ENCODE measurements at regions not wholly inside any gene's neighbourhood (a gene's known extent, or its start where the extent isn't known, plus 50 kb on each side); places are given as distances from the start of the nearest gene placed in this dataset.

DNA sequence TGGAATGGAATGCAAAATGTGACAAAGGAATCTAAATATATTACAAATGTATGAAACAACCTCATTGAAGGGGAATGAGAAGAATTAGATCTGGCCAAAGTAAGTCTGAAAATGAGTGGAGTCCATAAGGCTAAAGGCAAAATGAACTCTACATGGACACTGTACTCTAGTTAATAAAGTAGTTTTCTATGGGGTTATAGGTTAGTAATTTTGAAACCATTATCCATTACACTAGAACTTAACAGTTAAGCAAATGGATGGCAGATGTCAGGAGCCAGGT, 222.1 kb downstream of the NUAK1 start:
- intact Hi-C loops (cut with DNase I) = no loop called here

GRCh38 chr12:105920161-105920684, 218.5 kb downstream of the NUAK1 start:
- peak in 33 of 42 donors; percentile 8 to 70 (median 30) for DNase-seq
- intact Hi-C loops (cut with DNase I) = no loop called here

More for the DNA sequence above, 222.1 kb downstream of the NUAK1 start:
- no peak for DNase-seq

DNA sequence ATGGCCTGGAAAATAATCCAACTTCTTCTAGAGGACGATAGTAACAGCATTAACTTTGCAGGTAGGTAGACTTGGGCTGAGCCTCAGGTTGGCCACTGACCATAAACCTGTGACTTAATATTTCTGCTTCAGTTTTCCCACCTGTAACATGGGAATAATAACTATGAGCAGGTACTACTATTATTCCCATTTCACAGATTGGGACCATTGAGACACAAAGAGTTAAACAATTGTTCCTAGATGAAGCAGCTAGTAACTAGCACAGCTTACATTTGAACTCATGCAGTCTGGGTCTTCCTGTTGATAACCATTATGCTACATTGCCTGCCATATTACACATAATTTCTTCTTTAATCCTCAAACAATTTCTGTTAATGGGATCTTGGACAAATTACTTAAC, 217.7 kb downstream of the NUAK1 start:
- DNase-seq = no peak
- intact Hi-C loops (cut with DNase I) = no loop called here

GRCh38 chr12:105921872-105922669, 216.7 kb downstream of the NUAK1 start:
- intact Hi-C loops (cut with DNase I) = no loop called here
- DNase-seq = peak in 18 of 42 donors; percentile 7 to 55 (median 26)

- no peak for DNase-seq
- intact Hi-C loops (cut with DNase I) = no loop called here
These were observed 216.1 kb downstream of the NUAK1 start for GRCh38 chr12:105922670-105923102.

DNA sequence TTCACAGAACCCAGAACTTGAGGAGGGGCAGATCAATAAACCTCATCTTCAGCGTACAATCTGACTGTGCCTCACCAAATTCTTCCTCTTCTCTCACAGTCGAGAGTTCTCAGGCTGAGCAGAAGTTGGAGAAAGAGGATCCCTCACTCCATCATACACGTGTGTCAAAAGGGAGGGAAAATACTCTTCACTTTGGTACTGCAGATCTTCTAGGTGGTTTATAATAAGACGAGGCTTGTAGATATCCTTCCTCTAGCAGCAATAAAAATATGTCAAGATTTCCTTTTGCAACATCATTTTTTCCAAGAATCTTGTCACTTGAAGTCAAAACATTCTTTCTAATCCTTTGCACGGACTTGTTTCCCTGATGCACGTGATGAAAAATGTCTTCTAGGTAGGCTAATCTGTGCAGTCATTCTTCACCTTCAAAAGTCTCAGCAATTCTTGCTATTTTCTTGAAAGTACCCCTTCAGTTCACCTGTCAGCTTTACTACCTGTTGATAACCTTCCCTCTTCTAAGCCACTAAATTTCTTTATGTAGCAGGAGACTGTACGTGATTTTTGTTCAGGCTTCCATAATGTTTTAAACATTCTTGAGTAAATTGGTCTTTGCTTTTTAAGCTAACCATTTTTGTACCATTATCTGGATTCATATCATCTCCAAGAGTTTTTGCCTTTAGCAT, 214.1 kb downstream of the NUAK1 start:
- intact Hi-C loops (cut with DNase I) = no loop called here
- no peak for DNase-seq

GRCh38 chr12:105927564-105927963, 211.2 kb downstream of the NUAK1 start:
- intact Hi-C loops (cut with DNase I) = no loop called here

GRCh38 chr12:105928436-105928835, 210.3 kb downstream of the NUAK1 start:
- intact Hi-C loops (cut with DNase I) = no loop called here
- DNase-seq = no peak

More at GRCh38 chr12:105927564-105927963, 211.2 kb downstream of the NUAK1 start:
- no peak for DNase-seq

DNA sequence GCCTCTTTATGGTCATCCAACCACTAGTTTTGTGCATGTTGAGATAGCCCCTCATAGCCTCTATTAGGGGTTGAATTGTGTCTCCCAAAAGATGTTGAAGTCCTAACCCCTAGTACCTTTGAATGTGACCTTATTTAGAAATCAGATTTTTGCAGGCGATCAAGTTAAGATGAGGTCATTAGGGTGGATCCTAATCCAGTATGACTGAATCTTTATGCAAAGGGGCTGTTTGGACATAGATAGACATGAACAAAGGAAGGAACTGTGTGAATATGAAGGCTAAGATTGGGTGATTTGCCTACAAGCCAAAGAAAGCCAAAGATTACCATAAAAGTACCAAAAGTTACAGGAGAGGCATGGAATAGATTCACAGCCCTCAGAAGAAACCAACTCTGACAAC, 209.6 kb downstream of the NUAK1 start:
- intact Hi-C loops (cut with DNase I) = no loop called here
- DNase-seq = no peak

GRCh38 chr12:105930557-105931503, 207.9 kb downstream of the NUAK1 start:
- intact Hi-C loops (cut with DNase I) = no loop called here

GRCh38 chr12:105931762-105932570, 206.8 kb downstream of the NUAK1 start:
- intact Hi-C loops (cut with DNase I) = no loop called here
- no peak for DNase-seq

More at GRCh38 chr12:105930557-105931503, 207.9 kb downstream of the NUAK1 start:
- no peak for DNase-seq

DNA sequence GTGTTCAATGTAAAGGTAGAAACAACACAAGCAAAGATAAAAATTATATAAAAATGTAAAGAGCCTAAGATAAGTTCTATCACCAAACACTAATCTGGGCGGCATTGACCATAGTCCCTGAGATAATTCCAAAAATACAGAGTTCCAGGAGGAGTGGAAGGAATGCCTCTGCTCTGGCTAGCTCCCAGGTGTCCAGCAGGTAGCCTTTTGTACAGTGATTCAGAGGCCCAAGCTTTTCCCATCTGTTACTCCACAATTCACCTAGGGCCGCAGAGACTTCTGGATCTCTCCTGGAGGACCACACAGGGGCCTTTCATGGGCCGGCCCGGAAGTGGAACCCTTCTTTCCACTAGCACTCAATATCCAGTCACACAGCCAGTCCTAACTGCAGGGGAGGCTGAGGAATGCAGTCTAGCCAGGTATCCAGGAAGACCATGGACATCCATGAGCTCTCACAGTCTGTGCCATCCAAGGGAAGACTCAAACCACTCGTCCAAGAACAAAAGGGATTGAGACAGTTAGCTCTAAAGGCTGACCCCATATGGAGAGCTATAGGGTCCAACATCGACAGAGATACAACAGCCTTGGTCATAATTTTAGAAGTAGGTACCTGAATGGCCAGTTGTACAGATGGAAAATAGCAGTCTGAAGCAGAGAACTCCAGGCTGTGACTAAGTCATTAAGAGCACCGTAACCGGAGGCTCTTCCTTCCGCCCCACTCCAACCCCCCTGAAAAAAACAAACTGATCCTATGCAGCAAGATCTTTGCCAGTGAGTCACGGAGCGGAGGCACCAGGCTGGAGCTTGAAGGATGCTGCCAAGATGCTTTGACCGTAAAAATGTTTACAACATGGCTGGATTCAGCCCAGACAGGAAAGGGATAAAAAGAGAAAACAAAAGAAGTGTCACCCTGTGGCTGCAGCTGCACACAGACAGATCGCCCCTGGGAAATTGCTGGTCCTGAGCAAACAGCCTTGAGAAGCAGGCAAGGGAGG, 204.8 kb downstream of the NUAK1 start:
- DNase-seq = peak in 2 of 42 donors; percentile 7 to 49
- intact Hi-C loops (cut with DNase I) = no loop called here

- intact Hi-C loops (cut with DNase I) = no loop called here
- DNase-seq = no peak
These were observed 203.6 kb downstream of the NUAK1 start for GRCh38 chr12:105935106-105935505.

DNA sequence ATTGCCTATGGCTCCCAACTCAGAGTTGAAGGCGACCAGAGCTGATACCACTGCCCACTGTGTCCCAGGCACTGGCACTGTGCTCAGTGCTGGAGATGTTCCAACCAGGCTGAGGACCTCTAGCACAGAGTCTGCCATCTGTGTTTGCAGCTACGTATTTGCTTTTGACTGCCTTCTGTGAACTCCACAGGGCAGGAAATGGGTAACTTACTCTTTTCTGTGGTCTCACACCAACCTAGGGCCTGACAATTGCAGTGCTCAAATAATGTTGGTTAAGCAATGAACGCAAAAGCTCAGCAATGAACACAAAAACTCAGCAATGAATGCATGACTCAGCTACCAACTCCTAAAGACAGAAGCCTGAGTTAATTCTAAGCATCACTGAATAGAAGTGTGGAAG, 202.8 kb downstream of the NUAK1 start:
- no peak for DNase-seq
- intact Hi-C loops (cut with DNase I) = no loop called here

- DNase-seq = no peak
- intact Hi-C loops (cut with DNase I) = no loop called here
These were observed 202.3 kb downstream of the NUAK1 start for GRCh38 chr12:105936496-105936895.

- no peak for DNase-seq
- intact Hi-C loops (cut with DNase I) = no loop called here
These were observed 201.7 kb downstream of the NUAK1 start for GRCh38 chr12:105937009-105937408.

DNA sequence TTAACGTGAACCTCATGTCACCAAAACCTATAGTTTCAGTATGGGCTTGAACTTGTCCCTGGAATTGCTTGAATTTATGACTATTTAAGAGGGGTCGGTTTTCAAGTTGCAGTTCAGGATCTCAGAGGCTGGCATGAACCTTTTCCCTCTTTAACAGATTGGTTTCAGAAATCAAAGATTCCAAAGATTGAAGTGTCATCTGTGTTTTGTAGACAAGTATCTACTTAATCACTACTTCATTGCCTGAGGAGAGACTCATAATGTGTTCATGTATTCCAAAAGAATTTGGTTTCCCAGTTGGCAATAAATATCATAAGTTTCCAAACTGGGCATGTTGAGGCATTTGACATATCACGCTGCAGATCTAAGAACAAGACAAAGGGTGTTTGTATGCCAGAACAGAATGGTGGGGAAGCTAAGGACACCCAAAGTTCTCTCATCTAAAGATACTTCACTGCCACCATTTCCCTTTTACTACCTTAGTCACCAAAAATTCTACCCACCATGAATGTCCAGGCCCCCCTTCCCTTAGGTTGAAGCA, 199.5 kb downstream of the NUAK1 start:
- DNase-seq = no peak
- intact Hi-C loops (cut with DNase I) = no loop called here
